Right cardiac atrium (tissue), 5 donors: ENCODE measurements at regions not wholly inside any gene's neighbourhood (a gene's known extent, or its start where the extent isn't known, plus 50 kb on each side); places are given as distances from the start of the nearest gene placed in this dataset.
"Not testable (repeated sequence)": the region's sequence is repeated elsewhere in the genome, so short reads cannot be mapped to it uniquely, and the experiment has no call there.

ENCODE experiments used
- ATAC-seq, 2 donors: fragments of 200-7000 bp; cut with Tn5 transposase; one replicate each; pipeline versions ENCODE4 v1.8.0 to v1.9.1; 2020; ENCODE audit warnings: moderate library complexity in 2 of 2, mild to moderate bottlenecking in 1 of 2
- DNase-seq, 3 donors: peaks; one replicate each; pipeline ENCODE4 v3.0.0-alpha.2; 2020
- H3K27ac ChIP-seq: one replicate; pipeline ENCODE4 v1.5.1; 2013; ENCODE audit warnings: mild to moderate bottlenecking, low read length, control low read depth, moderate library complexity
- H3K27me3 ChIP-seq: one replicate; pipeline ENCODE4 v1.6.1; 2013; ENCODE audit not compliant: control insufficient read depth, insufficient read depth
- H3K4me1 ChIP-seq: one replicate; pipeline ENCODE4 v1.6.1; 2013; ENCODE audit warnings: low read length; ENCODE audit not compliant: control insufficient read depth, insufficient read depth
- H3K4me3 ChIP-seq: one replicate; pipeline ENCODE4 v1.5.1; 2013; ENCODE audit warnings: low read length, control low read depth
- H3K9me3 ChIP-seq: one replicate; pipeline ENCODE4 v1.6.1; 2013; ENCODE audit warnings: low read length; ENCODE audit not compliant: control insufficient read depth
- WGBS: extraction: QIAGEN DNeasy Blood & Tissue Kit; methylation state at CpG from one replicate; pipeline ENCODE4 v1.1.7; 2013; 5-methylcytosine and 5-hydroxymethylcytosine counted together
- intact Hi-C, 4 donors: fragments of 100-400 bp; cut with DNase I; formaldehyde crosslinking; loops; one replicate each; pipeline versions ENCODE4 v1.11.0 to v1.14.0; 2022 to 2023
- donor health status: healthy with polysubstance abuse.
- donor health status: DM: no; HTN: yes; CAD: no.
- donor health status: DM: no; HTN: no; CAD: no.
- donor health status: DM: no; HTN: yes; CAD: no; lungs with severe emphysema.
- donor health status: DM: yes; HTN: yes; CAD: no.

GRCh38 chr14:44763356-44763755 lies 198.4 kb downstream of the KLHL28 start:
- intact Hi-C loops, result no loop called here
- 75% methylated on average over 1 of the region's 1 CpG for whole genome bisulfite sequencing
- H3K4me3 ChIP-seq, result no peak overlapping the region
- ATAC-seq (no peak), DNase-seq (no peak)
- H3K4me1 ChIP-seq, result no peaks in the 10 kb centered on the region
- no peaks in the 10 kb centered on the region for H3K9me3 ChIP-seq
- no peak overlapping the region for H3K27ac ChIP-seq
- no peaks in the 10 kb centered on the region for H3K27me3 ChIP-seq

GRCh38 chr14:44759277-44759676 lies 202.5 kb downstream of the KLHL28 start:
- intact Hi-C loops, result no loop called here
- no peak overlapping the region for H3K27ac ChIP-seq
- DNase-seq (no peak), ATAC-seq (no peak)
- 54% methylated on average over 2 of the region's 2 CpGs for WGBS
- H3K4me3 ChIP-seq, result no peak overlapping the region
- H3K27me3 ChIP-seq, result no peaks in the 10 kb centered on the region
- no peaks in the 10 kb centered on the region for H3K4me1 ChIP-seq
- H3K9me3 ChIP-seq, result no peaks in the 10 kb centered on the region

- Histone ChIP-seq H3K4me3 (no peak overlapping the region), H3K9me3 (no peaks in the 10 kb centered on the region), H3K4me1 (no peaks in the 10 kb centered on the region), H3K27me3 (no peaks in the 10 kb centered on the region), H3K27ac (no peak overlapping the region)
- intact Hi-C loops, result no loop called here
- no peak for DNase-seq
- 59% methylated on average over 3 of the region's 3 CpGs for WGBS
- no peak for ATAC-seq
Observed at GRCh38 chr14:44756554-44756953, 205.2 kb downstream of the KLHL28 start.

- no peak for ATAC-seq
- Histone ChIP-seq H3K4me3 (no peak overlapping the region), H3K9me3 (no peaks in the 10 kb centered on the region), H3K27me3 (no peaks in the 10 kb centered on the region), H3K27ac (no peak overlapping the region), H3K4me1 (no peaks in the 10 kb centered on the region)
- WGBS, result 90% methylated on average over 1 of the region's 1 CpG
- intact Hi-C loops, result no loop called here
- DNase-seq, result no peak
Observed at GRCh38 chr14:44745371-44745770, 216.4 kb downstream of the KLHL28 start.

- no peaks in the 10 kb centered on the region for H3K9me3 ChIP-seq
- no peak for ATAC-seq
- intact Hi-C loops, result no loop called here
- H3K4me3 ChIP-seq, result no peak overlapping the region
- no peak overlapping the region for H3K27ac ChIP-seq
- WGBS, result 88% methylated on average over 6 of the region's 6 CpGs
- no peaks in the 10 kb centered on the region for H3K27me3 ChIP-seq
- DNase-seq, result no peak
- no peaks in the 10 kb centered on the region for H3K4me1 ChIP-seq
Observed at GRCh38 chr14:44742202-44742601, 219.5 kb downstream of the KLHL28 start.

- Histone ChIP-seq H3K9me3 (no peaks in the 10 kb centered on the region), H3K27ac (no peak overlapping the region), H3K27me3 (no peaks in the 10 kb centered on the region), H3K4me3 (no peak overlapping the region), H3K4me1 (no peaks in the 10 kb centered on the region)
- ATAC-seq (no peak), DNase-seq (no peak)
- intact Hi-C loops, result no loop called here
Observed at GRCh38 chr14:44741431-44741830, 220.3 kb downstream of the KLHL28 start.

- H3K27me3 ChIP-seq, result no peaks in the 10 kb centered on the region
- 34% methylated on average over 1 of the region's 1 CpG for WGBS
- H3K9me3 ChIP-seq, result no peaks in the 10 kb centered on the region
- no peaks in the 10 kb centered on the region for H3K4me1 ChIP-seq
- DNase-seq (no peak), ATAC-seq (no peak)
- H3K27ac ChIP-seq, result no peak overlapping the region
- intact Hi-C loops, result no loop called here
- H3K4me3 ChIP-seq, result no peak overlapping the region
Observed at GRCh38 chr14:44736326-44736725, 225.4 kb downstream of the KLHL28 start.

GRCh38 chr14:44732144-44732543 lies 225.1 kb upstream of the FSCB start:
- DNase-seq (no peak), ATAC-seq (no peak)
- Histone ChIP-seq H3K4me1 (no peaks in the 10 kb centered on the region), H3K4me3 (no peak overlapping the region), H3K27me3 (no peaks in the 10 kb centered on the region), H3K9me3 (no peaks in the 10 kb centered on the region), H3K27ac (no peak overlapping the region)
- intact Hi-C loops, result no loop called here

GRCh38 chr14:44730860-44731259 lies 223.8 kb upstream of the FSCB start:
- Histone ChIP-seq H3K4me3 (no peak overlapping the region), H3K9me3 (no peaks in the 10 kb centered on the region), H3K4me1 (no peaks in the 10 kb centered on the region), H3K27me3 (no peaks in the 10 kb centered on the region), H3K27ac (no peak overlapping the region)
- intact Hi-C loops, result no loop called here
- ATAC-seq (no peak), DNase-seq (no peak)
- WGBS, result 69% methylated on average over 3 of the region's 3 CpGs

GRCh38 chr14:44721395-44721794 lies 214.3 kb upstream of the FSCB start:
- intact Hi-C loops, H3K27me3 ChIP-seq, ATAC-seq, H3K27ac ChIP-seq, H3K4me1 ChIP-seq, DNase-seq, H3K9me3 ChIP-seq, H3K4me3 ChIP-seq: not testable (repeated sequence)
- 34% methylated on average over 1 of the region's 1 CpG for WGBS

GRCh38 chr14:44720707-44721106 lies 213.6 kb upstream of the FSCB start:
- intact Hi-C loops, result no loop called here
- no peak overlapping the region for H3K27ac ChIP-seq
- no peaks in the 10 kb centered on the region for H3K4me1 ChIP-seq
- no peak for DNase-seq
- no peaks in the 10 kb centered on the region for H3K9me3 ChIP-seq
- H3K4me3 ChIP-seq, result no peak overlapping the region
- ATAC-seq, result no peak
- WGBS, result 84% methylated on average over 2 of the region's 2 CpGs
- no peaks in the 10 kb centered on the region for H3K27me3 ChIP-seq

- intact Hi-C loops, result no loop called here
- WGBS, result 53% methylated on average over 9 of the region's 9 CpGs
- Histone ChIP-seq H3K27me3 (no peaks in the 10 kb centered on the region), H3K4me1 (no peaks in the 10 kb centered on the region), H3K27ac (no peak overlapping the region), H3K4me3 (no peak overlapping the region), H3K9me3 (no peaks in the 10 kb centered on the region)
- DNase-seq (no peak), ATAC-seq (no peak)
Observed at GRCh38 chr14:44712024-44712815, 205.1 kb upstream of the FSCB start.
